Lung (tissue), 11 donors: ENCODE measurements at regions not wholly inside any gene's neighbourhood (a gene's known extent, or its start where the extent isn't known, plus 50 kb on each side); places are given as distances from the start of the nearest gene placed in this dataset.
"Not testable (repeated sequence)": the region's sequence is repeated elsewhere in the genome, so short reads cannot be mapped to it uniquely, and the experiment has no call there.

Experiments
- ATAC-seq: fragments of 200-7000 bp; cut with Tn5 transposase; one replicate; pipeline ENCODE4 v1.9.1; 2020; ENCODE audit warnings: moderate number of reproducible peaks; ENCODE audit not compliant: insufficient read depth, low FRiP score
- DNase-seq, 3 donors: peaks; one replicate each; pipeline ENCODE4 v3.0.0-alpha.2; 2013 to 2017
- H3K27ac ChIP-seq, 2 donors: one replicate each; pipeline ENCODE4 v1.5.1; 2013; ENCODE audit warnings: mild to moderate bottlenecking in 2 of 2, moderate library complexity in 2 of 2, control low read depth in 1 of 2, inconsistent platforms in 1 of 2, low read depth in 1 of 2, low read length in 1 of 2
- H3K27me3 ChIP-seq, 3 donors: one replicate each; pipeline ENCODE4 v1.5.1; 2013; ENCODE audit warnings: low read length in 2 of 3; ENCODE audit not compliant: control insufficient read depth in 3 of 3, insufficient read depth in 3 of 3
- H3K36me3 ChIP-seq, 4 donors: one replicate each; pipeline ENCODE4 v1.5.1; 2013; ENCODE audit warnings: low read length in 4 of 4, mild to moderate bottlenecking in 1 of 4, moderate library complexity in 1 of 4; ENCODE audit not compliant: control insufficient read depth in 4 of 4, insufficient read depth in 4 of 4
- H3K4me1 ChIP-seq, 5 donors: one replicate each; pipeline ENCODE4 v1.5.1; 2013; ENCODE audit warnings: low read length in 5 of 5, mild to moderate bottlenecking in 2 of 5, moderate library complexity in 1 of 5; ENCODE audit not compliant: control insufficient read depth in 5 of 5, insufficient read depth in 5 of 5
- H3K4me3 ChIP-seq: one replicate; pipeline ENCODE4 v1.5.1; 2013; ENCODE audit warnings: mild to moderate bottlenecking, control low read depth, moderate library complexity
- H3K9ac ChIP-seq, 2 donors: one replicate each; pipeline ENCODE4 v1.5.1; 2013; ENCODE audit warnings: low read length in 2 of 2, control low read depth in 1 of 2; ENCODE audit not compliant: insufficient read depth in 1 of 2
- H3K9me3 ChIP-seq, 4 donors: one replicate each; pipeline ENCODE4 v1.5.1; 2013; ENCODE audit warnings: low read length in 3 of 4, mild to moderate bottlenecking in 1 of 4, moderate library complexity in 1 of 4; ENCODE audit not compliant: control insufficient read depth in 4 of 4, insufficient read depth in 3 of 4
- CTCF ChIP-seq: IDR thresholded peaks from 2 replicates; pipeline ENCODE4 v1.5.1; 2012; ENCODE audit warnings: mild to moderate bottlenecking; ENCODE audit errors: control extremely low read depth, extremely low read depth
- WGBS, 2 donors: extraction: QIAGEN DNeasy Blood & Tissue Kit; methylation state at CpG; one replicate each; pipeline ENCODE4 v1.1.7; 2013; 5-methylcytosine and 5-hydroxymethylcytosine counted together
- donor health status: control.
- donor health status: control.
- donor health status: Bipolar disorder and iron deficiency.
- donor health status: healthy.
- donor health status: DM: yes; HTN: yes; CAD: no.

- Histone ChIP-seq H3K36me3 (no peaks in the 10 kb centered on the region), H3K27me3 (peaks cover 0 to 4% (median 0%) of the 10 kb centered on the region in 3 donors), H3K4me1 (no peaks in the 10 kb centered on the region), H3K9ac (no peak overlapping the region), H3K27ac (no peak overlapping the region), H3K4me3 (no peak overlapping the region), H3K9me3 (peaks cover 0 to 8% (median 4%) of the 10 kb centered on the region in 4 donors)
- 69 to 77% methylated on average over 5 of the region's 5 CpGs for WGBS, 2 donors
- no peak for ATAC-seq
- peak in 2 of 3 donors; percentile 2 to 33 for DNase-seq
- no peak for TF ChIP-seq CTCF
Measured at GRCh38 chr18:1092228-1092627, 187.6 kb downstream of the ADCYAP1 start.

GRCh38 chr18:1094409-1094808 is 189.7 kb downstream of the ADCYAP1 start:
- no peaks in the 10 kb centered on the region for H3K4me1 ChIP-seq

GRCh38 chr18:1097991-1098735 is 193.5 kb downstream of the ADCYAP1 start:
- not testable (repeated sequence) for H3K27me3 ChIP-seq, H3K9me3 ChIP-seq, H3K9ac ChIP-seq, H3K4me1 ChIP-seq, H3K36me3 ChIP-seq, H3K4me3 ChIP-seq, ATAC-seq, DNase-seq, H3K27ac ChIP-seq
- WGBS, 2 donors = 94 to 96% methylated on average over 44 to 51 of the region's 51 CpGs

More at GRCh38 chr18:1094409-1094808, 189.7 kb downstream of the ADCYAP1 start:
- Histone ChIP-seq H3K27me3 (peaks cover 0 to 4% (median 0%) of the 10 kb centered on the region in 3 donors), H3K9ac (no peak overlapping the region), H3K9me3 (peaks cover 0 to 4% (median 0%) of the 10 kb centered on the region in 4 donors), H3K4me3 (no peak overlapping the region), H3K27ac (no peak overlapping the region), H3K36me3 (no peaks in the 10 kb centered on the region)
- no peak for TF ChIP-seq CTCF
- DNase-seq (no peak), ATAC-seq (no peak)
- WGBS, 2 donors = 84 to 91% methylated on average over 4 of the region's 4 CpGs

GRCh38 chr18:1102848-1103247 is 198.2 kb downstream of the ADCYAP1 start:
- WGBS, 2 donors = 73% methylated on average over 2 of the region's 2 CpGs

More at GRCh38 chr18:1102848-1103247, 198.2 kb downstream of the ADCYAP1 start:
- TF ChIP-seq CTCF = no peak
- no peak for DNase-seq
- ATAC-seq = no peak
- H3K9me3 ChIP-seq = peaks cover 0 to 4% (median 0%) of the 10 kb centered on the region in 4 donors
- H3K27me3 ChIP-seq = no peaks in the 10 kb centered on the region
- H3K36me3 ChIP-seq = no peaks in the 10 kb centered on the region
- no peaks in the 10 kb centered on the region for H3K4me1 ChIP-seq
- no peak overlapping the region for H3K27ac ChIP-seq
- H3K9ac ChIP-seq = no peak overlapping the region
- H3K4me3 ChIP-seq = no peak overlapping the region
